Heart left ventricle (tissue), 13 donors: ENCODE measurements at regions not wholly inside any gene's neighbourhood (a gene's known extent, or its start where the extent isn't known, plus 50 kb on each side); places are given as distances from the start of the nearest gene placed in this dataset.

Source experiments
- CTCF ChIP-seq, 12 donors: fragments of 200-600 bp; sonication (generic) in 4 of 12; IDR thresholded peaks; one replicate each; pipeline versions ENCODE4 v1.5.0 to v1.8.0; 2018 to 2022; ENCODE audit warnings: antibody characterized with exemption in 12 of 12, mild to moderate bottlenecking in 5 of 12
- POLR2A ChIP-seq, 2 donors: fragments of 450-650 bp; IDR thresholded peaks; one replicate each; pipeline ENCODE4 v1.6.1; 2017; ENCODE audit warnings: antibody characterized with exemption in 2 of 2, mild to moderate bottlenecking in 2 of 2, moderate library complexity in 2 of 2
- donor health status: ischemic (EF 13 %, LVEDD 7.1; RV severe dilation, severe dysfunction).
- donor health status: DM: no; HTN: yes; CAD: no.
- donor health status: DM: no; HTN: no; CAD: no.
- donor health status: ischemic (EF 25% LVEDD 6.9; RV normal size, moderate dysfunction).
- donor health status: ischemic (EF 25% LVEDD 5.7; RV mildly dilated, moderate dysfunction).
- donor health status: ischemic (EF 35%, LVEDD 5.7; RV mildly dilated, moderate dysfunction).
- donor health status: nonischemic (EF 11% LVEDD 7.7; RV severe dilation, severe dysfunction).
- donor health status: DM: yes; HTN: yes; CAD: no.
- donor health status: PGD.
- donor health status: ischemic (EF 29% LVEDD 5.4; RV normal size, mild dysfunction).
- donor health status: nonischemic (EF 23%, LVEDD 6.1; RV moderate dilation, normal function).

DNA sequence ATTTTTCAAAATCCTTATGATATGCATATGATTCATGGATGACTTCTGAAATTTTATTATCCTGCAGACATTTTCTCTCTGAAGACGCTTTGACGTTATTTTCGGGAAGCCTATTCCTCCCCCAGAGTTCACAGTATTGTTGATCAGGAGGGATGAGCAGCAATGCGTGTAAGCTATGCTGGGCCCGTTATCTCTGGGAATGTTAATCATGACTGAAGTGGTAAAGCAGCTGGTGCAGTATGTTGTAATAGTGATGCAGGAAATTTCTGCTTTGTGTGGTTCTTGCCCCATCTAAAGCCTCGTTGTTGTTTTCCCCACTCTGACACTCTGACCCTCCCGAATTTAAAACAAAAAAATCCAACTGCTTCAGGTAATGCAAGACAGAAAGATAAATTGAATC is 1797.8 kb upstream of the WWC1 start:
- TF ChIP-seq POLR2A (IDR thresholded peaks at IDR 0.05) (no peak), CTCF (IDR thresholded peaks at IDR 0.05) (no peak)
